Smooth muscle cell (in vitro differentiated cells): ENCODE measurements at regions not wholly inside any gene's neighbourhood (a gene's known extent, or its start where the extent isn't known, plus 50 kb on each side); places are given as distances from the start of the nearest gene placed in this dataset.

Experiments used
- DNase-seq: peaks from one replicate; lab custom pipeline; 2025; ENCODE audit not compliant: unreplicated experiment; lab: John Stamatoyannopoulos, UW
- H2AFZ ChIP-seq: fragments of 200-600 bp; sonication (generic); 2 replicates; pipeline ENCODE4 v1.6.0; 2016; ENCODE audit warnings: antibody characterized with exemption, low read depth, mild to moderate bottlenecking
- H3F3A ChIP-seq: fragments of 200-600 bp; sonication (generic); 2 replicates; pipeline ENCODE4 v1.6.0; 2017; ENCODE audit warnings: antibody characterized with exemption, low read depth
- H3K27ac ChIP-seq: fragments of 200-600 bp; sonication (generic); 2 replicates; pipeline ENCODE4 v1.5.1; 2016; ENCODE audit warnings: low read depth, mild to moderate bottlenecking
- H3K27me3 ChIP-seq: fragments of 200-600 bp; sonication (generic); 2 replicates; pipeline ENCODE4 v1.6.1; 2016; ENCODE audit warnings: low read depth, mild to moderate bottlenecking
- H3K36me3 ChIP-seq: fragments of 200-600 bp; sonication (generic); 2 replicates; pipeline ENCODE4 v1.5.1; 2016; ENCODE audit warnings: low read depth
- H3K4me1 ChIP-seq: fragments of 200-600 bp; sonication (generic); 2 replicates; pipeline ENCODE4 v1.5.1; 2016; ENCODE audit warnings: low read depth
- H3K4me2 ChIP-seq: fragments of 200-600 bp; sonication (generic); 2 replicates; pipeline ENCODE4 v1.6.0; 2016; ENCODE audit warnings: mild to moderate bottlenecking
- H3K4me3 ChIP-seq: fragments of 200-600 bp; sonication (generic); 2 replicates; pipeline ENCODE4 v1.5.1; 2016; ENCODE audit warnings: mild to moderate bottlenecking
- H3K79me2 ChIP-seq: fragments of 200-600 bp; sonication (generic); 2 replicates; pipeline ENCODE4 v1.6.0; 2016; ENCODE audit warnings: low read depth, mild to moderate bottlenecking
- H3K9ac ChIP-seq: fragments of 200-600 bp; sonication (generic); 2 replicates; pipeline ENCODE4 v1.6.0; 2016; ENCODE audit warnings: low read depth
- H3K9me3 ChIP-seq: fragments of 200-600 bp; sonication (generic); replicated peaks from 2 replicates; pipeline ENCODE4 v1.5.1; 2016; ENCODE audit warnings: low read depth
- H4K20me1 ChIP-seq: fragments of 200-600 bp; sonication (generic); 2 replicates; pipeline ENCODE4 v1.6.0; 2016; ENCODE audit warnings: low read depth
- WGBS: methylation state at CpG from one replicate; pipeline ENCODE4 v1.1.7; 2016; ENCODE audit warnings: low lambda C conversion rate; 5-methylcytosine and 5-hydroxymethylcytosine counted together
- TF ChIP-seq, protein P1 (sequence below): fragments of 200-600 bp; sonication (generic); IDR thresholded peaks from 2 replicates; pipeline ENCODE4 v1.5.1; 2017; ENCODE audit warnings: borderline replicate concordance, mild to moderate bottlenecking, antibody characterized with exemption; ENCODE audit not compliant: insufficient read depth, poor library complexity, severe bottlenecking

DNA sequence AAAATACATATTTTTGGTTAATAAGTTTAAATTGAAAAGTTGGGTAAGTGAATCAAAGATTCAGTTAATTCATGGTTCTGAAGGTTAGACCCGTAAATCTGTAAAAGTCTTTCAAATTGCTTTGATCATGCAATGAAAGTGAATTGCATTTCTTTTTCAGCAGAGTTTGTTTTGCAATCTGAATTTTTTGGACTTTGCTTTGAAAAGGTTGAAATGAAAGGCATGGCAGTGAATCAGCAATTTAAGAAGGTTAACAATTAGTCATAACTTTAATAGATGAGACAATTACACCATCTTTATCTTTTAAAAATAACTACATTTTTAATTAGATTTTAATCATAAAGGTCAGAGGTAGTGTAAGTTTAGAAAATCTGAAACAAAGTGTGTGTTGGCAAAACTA, 310.9 kb upstream of the KCNJ16 start:
- H3K27me3 ChIP-seq = no peaks in the 10 kb centered on the region
- no peak for DNase-seq
- no peaks in the 10 kb centered on the region for H3K9me3 ChIP-seq
- no peak overlapping the region for H2AFZ ChIP-seq
- no peak overlapping the region for H3K4me2 ChIP-seq
- TF ChIP-seq, protein P1, sequence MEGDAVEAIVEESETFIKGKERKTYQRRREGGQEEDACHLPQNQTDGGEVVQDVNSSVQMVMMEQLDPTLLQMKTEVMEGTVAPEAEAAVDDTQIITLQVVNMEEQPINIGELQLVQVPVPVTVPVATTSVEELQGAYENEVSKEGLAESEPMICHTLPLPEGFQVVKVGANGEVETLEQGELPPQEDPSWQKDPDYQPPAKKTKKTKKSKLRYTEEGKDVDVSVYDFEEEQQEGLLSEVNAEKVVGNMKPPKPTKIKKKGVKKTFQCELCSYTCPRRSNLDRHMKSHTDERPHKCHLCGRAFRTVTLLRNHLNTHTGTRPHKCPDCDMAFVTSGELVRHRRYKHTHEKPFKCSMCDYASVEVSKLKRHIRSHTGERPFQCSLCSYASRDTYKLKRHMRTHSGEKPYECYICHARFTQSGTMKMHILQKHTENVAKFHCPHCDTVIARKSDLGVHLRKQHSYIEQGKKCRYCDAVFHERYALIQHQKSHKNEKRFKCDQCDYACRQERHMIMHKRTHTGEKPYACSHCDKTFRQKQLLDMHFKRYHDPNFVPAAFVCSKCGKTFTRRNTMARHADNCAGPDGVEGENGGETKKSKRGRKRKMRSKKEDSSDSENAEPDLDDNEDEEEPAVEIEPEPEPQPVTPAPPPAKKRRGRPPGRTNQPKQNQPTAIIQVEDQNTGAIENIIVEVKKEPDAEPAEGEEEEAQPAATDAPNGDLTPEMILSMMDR = no peak
- no peaks in the 10 kb centered on the region for H3F3A ChIP-seq
- 98% methylated on average over 1 of the region's 1 CpG for WGBS
- no peaks in the 10 kb centered on the region for H3K4me1 ChIP-seq
- no peaks in the 10 kb centered on the region for H3K79me2 ChIP-seq
- no peak overlapping the region for H3K4me3 ChIP-seq
- H3K36me3 ChIP-seq = no peaks in the 10 kb centered on the region
- no peak overlapping the region for H3K27ac ChIP-seq
- no peaks in the 10 kb centered on the region for H4K20me1 ChIP-seq
- no peak overlapping the region for H3K9ac ChIP-seq

DNA sequence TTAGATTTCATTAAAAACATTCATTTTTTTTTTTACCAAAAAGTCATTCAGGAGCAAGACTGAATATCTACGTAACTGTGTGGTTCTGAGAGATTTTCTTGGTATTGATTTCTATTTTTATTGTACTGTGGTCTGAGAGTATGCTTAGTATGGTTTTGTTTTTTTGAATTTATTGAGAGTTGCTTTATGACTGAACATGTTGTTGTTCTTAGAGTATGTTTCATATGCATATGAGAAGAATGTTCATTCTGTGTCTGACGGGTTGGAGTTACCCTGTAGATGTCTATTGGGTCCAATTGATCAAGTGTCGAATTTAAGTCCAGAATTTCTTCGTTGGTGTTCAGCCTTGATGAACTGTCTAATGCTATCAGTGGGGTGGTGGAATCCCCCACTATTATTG, 306.0 kb upstream of the KCNJ16 start:
- H3K4me3 ChIP-seq = no peak overlapping the region
- no peaks in the 10 kb centered on the region for H3K9me3 ChIP-seq
- no peak overlapping the region for H3K4me2 ChIP-seq
- no peak for DNase-seq
- H3K79me2 ChIP-seq = no peaks in the 10 kb centered on the region
- 92% methylated on average over 4 of the region's 4 CpGs for WGBS
- no peak overlapping the region for H3K27ac ChIP-seq
- TF ChIP-seq, protein P1 = no peak
- H4K20me1 ChIP-seq = no peaks in the 10 kb centered on the region
- no peaks in the 10 kb centered on the region for H3K27me3 ChIP-seq
- no peak overlapping the region for H2AFZ ChIP-seq
- H3K9ac ChIP-seq = no peak overlapping the region
- no peaks in the 10 kb centered on the region for H3K4me1 ChIP-seq
- no peaks in the 10 kb centered on the region for H3K36me3 ChIP-seq
- H3F3A ChIP-seq = no peaks in the 10 kb centered on the region

DNA sequence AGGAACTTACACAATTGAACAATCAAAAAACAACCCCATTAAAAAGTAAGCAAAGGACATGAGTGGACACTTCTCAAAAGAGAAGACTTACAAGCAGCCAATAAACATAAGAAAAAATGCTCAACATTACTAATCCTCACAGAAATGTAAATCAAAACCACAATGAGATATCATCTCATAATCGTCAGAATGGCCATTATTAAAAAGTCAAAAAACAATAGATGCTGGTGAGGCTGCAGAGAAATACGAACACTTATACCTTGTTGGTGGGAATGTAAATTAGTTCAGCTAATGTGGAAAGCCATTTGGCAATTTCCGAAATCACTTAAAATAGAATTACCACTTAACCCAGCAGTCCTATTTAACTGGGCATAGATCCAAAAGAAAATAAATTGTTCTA, 301.9 kb upstream of the KCNJ16 start:
- Histone ChIP-seq H2AFZ (no peak overlapping the region), H3K4me2 (no peak overlapping the region), H3K9ac (no peak overlapping the region), H3K79me2 (no peaks in the 10 kb centered on the region), H3K4me1 (no peaks in the 10 kb centered on the region), H3K27me3 (no peaks in the 10 kb centered on the region), H4K20me1 (no peaks in the 10 kb centered on the region), H3K36me3 (no peaks in the 10 kb centered on the region), H3K27ac (no peak overlapping the region), H3K9me3 (no peaks in the 10 kb centered on the region), H3F3A (no peaks in the 10 kb centered on the region), H3K4me3 (no peak overlapping the region)
- WGBS = 95% methylated on average over 3 of the region's 3 CpGs
- no peak for DNase-seq
- TF ChIP-seq, protein P1 = no peak

DNA sequence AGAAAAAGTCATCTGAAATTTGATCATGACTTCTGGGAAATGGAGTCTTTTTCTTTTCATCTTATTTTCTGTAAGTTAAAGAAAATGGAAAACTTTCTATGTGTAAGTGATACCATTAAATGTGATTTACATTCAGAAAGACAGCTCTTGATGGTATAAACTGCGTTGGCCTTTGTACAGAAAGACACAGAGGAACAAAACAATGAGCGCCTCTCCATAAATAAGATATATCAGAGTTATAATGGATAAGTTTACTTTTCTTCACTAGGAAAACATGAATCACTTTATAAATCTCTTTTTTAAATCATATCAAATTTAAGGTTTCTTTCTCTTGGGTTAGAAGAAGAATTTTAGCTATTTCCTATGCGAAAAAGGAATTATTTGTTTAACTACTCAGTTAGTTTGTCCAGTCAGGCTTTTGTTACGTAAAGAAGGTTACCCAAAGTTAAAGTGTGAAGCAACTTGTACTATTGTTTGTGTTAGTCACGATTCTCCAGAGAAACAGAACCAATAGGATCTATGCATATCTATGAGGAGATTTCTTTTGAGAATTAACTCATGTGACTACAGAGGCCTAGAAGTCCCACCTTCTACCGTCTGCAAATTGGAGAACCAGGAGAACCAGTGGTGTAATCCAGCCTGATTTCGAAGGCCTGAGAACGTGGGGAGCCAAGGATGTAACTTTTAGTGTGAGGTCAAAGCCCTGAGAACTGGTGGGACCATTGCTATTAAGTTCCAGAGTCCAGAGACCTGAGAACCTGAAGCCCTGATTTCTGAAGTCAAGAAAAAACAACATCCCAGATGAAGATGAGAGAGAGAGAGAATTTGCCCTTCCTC, 295.4 kb upstream of the KCNJ16 start:
- Histone ChIP-seq H3K9ac (no peak overlapping the region), H3K27ac (no peak overlapping the region), H3K36me3 (no peaks in the 10 kb centered on the region), H3K27me3 (no peaks in the 10 kb centered on the region), H3F3A (no peaks in the 10 kb centered on the region), H3K4me1 (no peaks in the 10 kb centered on the region), H3K9me3 (no peaks in the 10 kb centered on the region), H3K4me2 (no peak overlapping the region), H4K20me1 (no peaks in the 10 kb centered on the region), H3K4me3 (no peak overlapping the region), H3K79me2 (no peaks in the 10 kb centered on the region), H2AFZ (no peak overlapping the region)
- WGBS = 89% methylated on average over 8 of the region's 8 CpGs
- TF ChIP-seq, protein P1 = no peak
- no peak for DNase-seq
